MM.1S (cell line): ENCODE measurements at regions not wholly inside any gene's neighbourhood (a gene's known extent, or its start where the extent isn't known, plus 50 kb on each side); places are given as distances from the start of the nearest gene placed in this dataset.

Experiments
- DNase-seq: peaks from one replicate; pipeline ENCODE4 v3.0.0-alpha.2; 2015
- H2AFZ ChIP-seq: fragments of 300-600 bp; sonication (generic); 2 replicates; pipeline ENCODE4 v1.6.0; 2016; ENCODE audit warnings: antibody characterized with exemption, low read length
- H3F3A ChIP-seq: fragments of 300-600 bp; sonication (generic); 2 replicates; pipeline ENCODE4 v1.6.1; 2016; ENCODE audit warnings: mild to moderate bottlenecking, antibody characterized with exemption, low read length, moderate library complexity, mixed read lengths; ENCODE audit not compliant: insufficient read depth
- H3K27ac ChIP-seq: fragments of 300-600 bp; sonication (generic); 2 replicates; pipeline ENCODE4 v1.5.1; 2016; ENCODE audit warnings: mild to moderate bottlenecking, low read length
- H3K27me3 ChIP-seq: fragments of 300-600 bp; sonication (generic); replicated peaks from 2 replicates; pipeline ENCODE4 v1.6.0; 2016; ENCODE audit warnings: low read length; ENCODE audit not compliant: insufficient read depth
- H3K36me3 ChIP-seq: fragments of 300-600 bp; sonication (generic); replicated peaks from 2 replicates; pipeline ENCODE4 v1.6.1; 2016; ENCODE audit warnings: mild to moderate bottlenecking, low read length, mixed read lengths; ENCODE audit not compliant: insufficient read depth
- H3K4me1 ChIP-seq: fragments of 300-600 bp; sonication (generic); 2 replicates; pipeline ENCODE4 v1.6.1; 2016; ENCODE audit warnings: low read length, mixed read lengths
- H3K4me2 ChIP-seq: fragments of 300-600 bp; sonication (generic); 2 replicates; pipeline ENCODE4 v1.6.0; 2016; ENCODE audit warnings: low read depth, low read length
- H3K4me3 ChIP-seq: fragments of 300-600 bp; sonication (generic); 2 replicates; pipeline ENCODE4 v1.5.1; 2016; ENCODE audit warnings: low read length, mixed read lengths
- H3K79me2 ChIP-seq: fragments of 300-600 bp; sonication (generic); 2 replicates; pipeline ENCODE4 v1.6.1; 2016; ENCODE audit warnings: mixed run types, low read length, mixed read lengths
- H3K9ac ChIP-seq: fragments of 300-600 bp; sonication (generic); 2 replicates; pipeline ENCODE4 v1.6.1; 2016; ENCODE audit warnings: low read length, mixed read lengths
- H3K9me2 ChIP-seq: fragments of 300-600 bp; sonication (generic); replicated peaks from 2 replicates; pipeline ENCODE4 v1.6.1; 2016; ENCODE audit warnings: mild to moderate bottlenecking, low read length, mixed read lengths; ENCODE audit not compliant: insufficient read depth
- H3K9me3 ChIP-seq: fragments of 300-600 bp; sonication (generic); replicated peaks from 2 replicates; pipeline ENCODE4 v1.6.1; 2016; ENCODE audit warnings: mild to moderate bottlenecking, low read length, mixed read lengths; ENCODE audit not compliant: insufficient read depth
- H4K20me1 ChIP-seq: fragments of 300-600 bp; sonication (generic); 2 replicates; pipeline ENCODE4 v1.6.1; 2016; ENCODE audit warnings: mild to moderate bottlenecking, low read length, moderate library complexity, mixed read lengths; ENCODE audit not compliant: insufficient read depth
- EZH2 ChIP-seq: fragments of 300-600 bp; sonication (generic); optimal IDR thresholded peaks from 2 replicates; pipeline ENCODE3; 2017; ENCODE audit warnings: low read depth, mild to moderate bottlenecking, antibody characterized with exemption, low read length, mixed read lengths
- EZH2phosphoT487 ChIP-seq: fragments of 300-600 bp; sonication (generic); IDR thresholded peaks from 2 replicates; pipeline ENCODE4 v1.6.1; 2018; ENCODE audit warnings: antibody characterized with exemption, low read length
- TF ChIP-seq, protein P1 (sequence below): fragments of 300-600 bp; sonication (generic); IDR thresholded peaks from 2 replicates; pipeline ENCODE4 v1.5.1; 2016; ENCODE audit warnings: antibody characterized with exemption, low read length, mixed read lengths

DNA sequence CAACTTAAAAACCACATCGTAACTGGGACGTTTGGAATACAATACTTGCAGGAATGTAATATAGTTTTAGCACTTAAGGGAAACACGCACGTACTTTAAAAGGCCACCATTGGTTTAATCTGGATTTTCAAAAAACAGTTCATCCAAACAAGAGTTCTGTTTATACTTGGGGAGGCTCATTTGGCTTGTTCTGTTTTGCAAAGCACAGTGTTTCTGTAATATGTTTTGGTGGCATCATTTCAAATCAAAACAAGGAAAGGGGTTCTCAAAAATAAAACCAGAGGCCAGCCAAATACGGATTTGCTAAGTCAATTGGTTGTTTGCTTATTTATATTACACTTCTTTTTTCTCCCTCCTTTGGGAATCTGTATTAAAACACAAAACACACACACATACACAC is 656.1 kb upstream of the SOX9 start:
- H3K9me3 ChIP-seq: no peaks in the 10 kb centered on the region
- no peaks in the 10 kb centered on the region for H3K9me2 ChIP-seq
- H3K27ac ChIP-seq: no peak overlapping the region
- H3K36me3 ChIP-seq: no peaks in the 10 kb centered on the region
- H3K4me3 ChIP-seq: no peak overlapping the region
- H3K27me3 ChIP-seq: no peaks in the 10 kb centered on the region
- no peak overlapping the region for H3K9ac ChIP-seq
- H3K4me1 ChIP-seq: 0 out of 2 replicates have a peak, but pooled peaks cover 3% of the 10 kb centered on the region
- no peaks in the 10 kb centered on the region for H3F3A ChIP-seq
- no peak for TF ChIP-seq EZH2phosphoT487
- TF ChIP-seq EZH2: no peak
- TF ChIP-seq, protein P1, sequence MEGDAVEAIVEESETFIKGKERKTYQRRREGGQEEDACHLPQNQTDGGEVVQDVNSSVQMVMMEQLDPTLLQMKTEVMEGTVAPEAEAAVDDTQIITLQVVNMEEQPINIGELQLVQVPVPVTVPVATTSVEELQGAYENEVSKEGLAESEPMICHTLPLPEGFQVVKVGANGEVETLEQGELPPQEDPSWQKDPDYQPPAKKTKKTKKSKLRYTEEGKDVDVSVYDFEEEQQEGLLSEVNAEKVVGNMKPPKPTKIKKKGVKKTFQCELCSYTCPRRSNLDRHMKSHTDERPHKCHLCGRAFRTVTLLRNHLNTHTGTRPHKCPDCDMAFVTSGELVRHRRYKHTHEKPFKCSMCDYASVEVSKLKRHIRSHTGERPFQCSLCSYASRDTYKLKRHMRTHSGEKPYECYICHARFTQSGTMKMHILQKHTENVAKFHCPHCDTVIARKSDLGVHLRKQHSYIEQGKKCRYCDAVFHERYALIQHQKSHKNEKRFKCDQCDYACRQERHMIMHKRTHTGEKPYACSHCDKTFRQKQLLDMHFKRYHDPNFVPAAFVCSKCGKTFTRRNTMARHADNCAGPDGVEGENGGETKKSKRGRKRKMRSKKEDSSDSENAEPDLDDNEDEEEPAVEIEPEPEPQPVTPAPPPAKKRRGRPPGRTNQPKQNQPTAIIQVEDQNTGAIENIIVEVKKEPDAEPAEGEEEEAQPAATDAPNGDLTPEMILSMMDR: no peak
- H2AFZ ChIP-seq: no peak overlapping the region
- H3K4me2 ChIP-seq: no peak overlapping the region
- no peak for DNase-seq
- no peaks in the 10 kb centered on the region for H4K20me1 ChIP-seq
- no peaks in the 10 kb centered on the region for H3K79me2 ChIP-seq

DNA sequence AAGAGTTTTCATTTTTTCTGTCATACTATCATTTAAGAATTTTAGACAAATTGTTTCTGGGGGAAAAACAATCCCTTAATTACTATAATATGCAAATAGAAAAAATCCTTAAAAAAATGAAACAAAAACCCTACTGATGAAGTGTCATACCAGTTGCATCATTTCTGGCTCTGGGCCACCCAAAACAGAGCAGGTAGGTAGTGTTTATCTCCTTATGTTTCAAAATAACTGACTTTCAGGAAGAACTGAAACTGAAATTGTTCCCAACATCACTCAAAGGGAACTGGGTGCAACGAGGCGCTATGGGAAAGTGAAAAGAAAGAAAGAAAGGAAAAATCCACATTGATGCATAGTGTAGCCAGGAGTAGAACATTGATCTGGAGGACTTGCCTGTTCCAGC is 653.1 kb upstream of the SOX9 start:
- 0 out of 2 replicates have a peak, but pooled peaks cover 3% of the 10 kb centered on the region for H3K4me1 ChIP-seq
- H3K36me3 ChIP-seq: no peaks in the 10 kb centered on the region
- TF ChIP-seq EZH2phosphoT487 (no peak), EZH2 (no peak)
- TF ChIP-seq, protein P1: no peak
- no peaks in the 10 kb centered on the region for H4K20me1 ChIP-seq
- no peaks in the 10 kb centered on the region for H3K27me3 ChIP-seq
- H3K79me2 ChIP-seq: no peaks in the 10 kb centered on the region
- no peak overlapping the region for H3K9ac ChIP-seq
- H3K9me3 ChIP-seq: no peaks in the 10 kb centered on the region
- no peaks in the 10 kb centered on the region for H3K9me2 ChIP-seq
- no peak overlapping the region for H3K4me2 ChIP-seq
- H3K4me3 ChIP-seq: no peak overlapping the region
- no peak overlapping the region for H2AFZ ChIP-seq
- no peak overlapping the region for H3K27ac ChIP-seq
- no peak for DNase-seq
- H3F3A ChIP-seq: no peaks in the 10 kb centered on the region

DNA sequence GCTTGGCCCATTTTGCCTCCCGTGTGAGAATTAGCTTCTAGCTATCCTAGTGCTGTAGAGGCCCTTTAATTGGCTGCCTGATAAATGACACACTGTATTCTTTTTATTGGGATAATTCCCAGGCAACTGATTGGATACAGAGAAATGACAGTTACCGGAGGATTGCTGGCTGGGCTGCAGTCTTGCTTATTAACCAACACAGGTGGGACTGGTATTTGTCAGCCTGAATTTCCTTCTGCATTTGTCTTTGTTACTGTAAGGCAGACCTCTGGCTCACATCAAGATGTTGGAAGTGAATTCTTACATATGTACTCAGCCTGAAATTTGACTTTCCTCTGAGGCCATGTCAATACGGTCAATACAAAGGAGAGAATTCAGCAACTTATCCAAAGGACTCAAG is 650.8 kb upstream of the SOX9 start:
- no peak overlapping the region for H3K4me2 ChIP-seq
- H3K9me2 ChIP-seq: no peaks in the 10 kb centered on the region
- H2AFZ ChIP-seq: no peak overlapping the region
- H3K27ac ChIP-seq: no peak overlapping the region
- H4K20me1 ChIP-seq: no peaks in the 10 kb centered on the region
- no peaks in the 10 kb centered on the region for H3F3A ChIP-seq
- H3K27me3 ChIP-seq: no peaks in the 10 kb centered on the region
- TF ChIP-seq EZH2: no peak
- no peak for TF ChIP-seq EZH2phosphoT487
- TF ChIP-seq, protein P1: no peak
- H3K4me3 ChIP-seq: no peak overlapping the region
- no peaks in the 10 kb centered on the region for H3K79me2 ChIP-seq
- no peak overlapping the region for H3K9ac ChIP-seq
- H3K4me1 ChIP-seq: 0 out of 2 replicates have a peak, but pooled peaks cover 3% of the 10 kb centered on the region
- no peaks in the 10 kb centered on the region for H3K36me3 ChIP-seq
- H3K9me3 ChIP-seq: no peaks in the 10 kb centered on the region
- no peak for DNase-seq
